SK-N-SH (cell line): ENCODE measurements at regions not wholly inside any gene's neighbourhood (a gene's known extent, or its start where the extent isn't known, plus 50 kb on each side); places are given as distances from the start of the nearest gene placed in this dataset.

Experiments
- CTCF ChIA-PET: fragments of 300-600, 350-600 bp; formaldehyde crosslinking; extraction: SDS; loops from one replicate; lab custom pipeline; 2021; lab: Yijun Ruan, JAX
- POLR2A ChIA-PET: fragments of 350-600 bp; sonication (Branson Sonifier 250); formaldehyde crosslinking; extraction: SDS; loops from one replicate; lab custom pipeline; 2020; ENCODE audit warnings: antibody characterized with exemption, inconsistent platforms; lab: Yijun Ruan, JAX
- DNase-seq: peaks from one replicate; pipeline ENCODE4 v3.0.0; 2012
- H2AFZ ChIP-seq: fragments of 200-600 bp; sonication (generic); 2 replicates; pipeline ENCODE4 v1.8.1; 2016; ENCODE audit warnings: antibody characterized with exemption, mild to moderate bottlenecking, low read depth
- H3F3A ChIP-seq: fragments of 200-600 bp; sonication (generic); replicated peaks from 2 replicates; pipeline ENCODE3; 2016; ENCODE audit warnings: antibody characterized with exemption, mild to moderate bottlenecking; ENCODE audit not compliant: insufficient read depth
- H3K27ac ChIP-seq, 2 experiments: fragments of 200-500 bp in 1 of 2; fragments of 200-600 bp in 1 of 2; sonication (Bioruptor generic) in 1 of 2; sonication (generic), shearing (Covaris generic) in 1 of 2; 2 replicates each; pipeline versions ENCODE4 v1.5.1 to v1.6.1; 2014 to 2016; ENCODE audit warnings: low read depth in 2 of 2, inconsistent platforms in 1 of 2, low read length in 1 of 2, mild to moderate bottlenecking in 1 of 2, mixed read lengths in 1 of 2
- H3K27me3 ChIP-seq: fragments of 200-600 bp; sonication (generic), shearing (Covaris generic); 2 replicates; pipeline ENCODE4 v1.6.1; 2016; ENCODE audit warnings: mixed run types; ENCODE audit not compliant: insufficient read depth
- H3K36me3 ChIP-seq, 2 experiments: fragments of 200-500 bp in 1 of 2; fragments of 200-600 bp in 1 of 2; sonication (Bioruptor generic) in 1 of 2; sonication (generic) in 1 of 2; replicated peaks in 1 of 2; 2 replicates each; pipeline versions ENCODE3 to v1.5.1; 2014 to 2016; ENCODE audit warnings: low read length in 1 of 2, mild to moderate bottlenecking in 1 of 2; ENCODE audit not compliant: insufficient read depth in 2 of 2, control insufficient read depth in 1 of 2
- H3K4me1 ChIP-seq, 2 experiments: fragments of 200-500 bp in 1 of 2; fragments of 200-600 bp in 1 of 2; sonication (Bioruptor generic) in 1 of 2; sonication (generic), shearing (Covaris generic) in 1 of 2; 2 replicates each; pipeline versions ENCODE4 v1.5.1 to v1.6.1; 2014 to 2016; ENCODE audit warnings: low read depth in 1 of 2, low read length in 1 of 2, mixed run types in 1 of 2; ENCODE audit not compliant: insufficient read depth in 2 of 2, control insufficient read depth in 1 of 2
- H3K4me2 ChIP-seq: fragments of 200-600 bp; sonication (generic), shearing (Covaris generic); 2 replicates; pipeline ENCODE4 v1.6.1; 2017; ENCODE audit warnings: mixed run types
- H3K4me3 ChIP-seq, 2 experiments: fragments of 200-500 bp in 1 of 2; fragments of 200-600 bp in 1 of 2; sonication (Bioruptor generic) in 1 of 2; sonication (generic), shearing (Covaris generic) in 1 of 2; 2 replicates each; pipeline versions ENCODE4 v1.5.1 to v1.8.1; 2014 to 2016; ENCODE audit warnings: low read depth in 2 of 2, inconsistent platforms in 1 of 2, low read length in 1 of 2, mild to moderate bottlenecking in 1 of 2, mixed read lengths in 1 of 2, moderate library complexity in 1 of 2
- H3K79me2 ChIP-seq: fragments of 200-600 bp; sonication (generic); 2 replicates; pipeline ENCODE4 v1.8.1; 2017; ENCODE audit warnings: mild to moderate bottlenecking; ENCODE audit not compliant: insufficient read depth
- H3K9ac ChIP-seq: fragments of 200-600 bp; sonication (generic); 2 replicates; pipeline ENCODE4 v1.6.1; 2017; ENCODE audit warnings: mixed run types
- H3K9me2 ChIP-seq: fragments of 200-600 bp; sonication (generic); 2 replicates; pipeline ENCODE4 v1.6.1; 2017; ENCODE audit warnings: mixed run types
- H3K9me3 ChIP-seq: fragments of 200-600 bp; sonication (generic); 2 replicates; pipeline ENCODE4 v1.6.1; 2017; ENCODE audit warnings: mixed run types, mild to moderate bottlenecking, moderate library complexity
- H4K20me1 ChIP-seq: fragments of 200-600 bp; sonication (generic); 2 replicates; pipeline ENCODE4 v1.6.1; 2017; ENCODE audit warnings: mild to moderate bottlenecking, mixed run types; ENCODE audit not compliant: insufficient read depth
- CHD2 ChIP-seq: fragments of 150-350 bp; IDR thresholded peaks from 2 replicates; pipeline ENCODE4 v1.6.1; 2018; ENCODE audit warnings: low read length; ENCODE audit not compliant: partially characterized antibody
- FOXM1 ChIP-seq: IDR thresholded peaks from 2 replicates; pipeline ENCODE4 v1.4.0; 2012; ENCODE audit warnings: low read depth, mild to moderate bottlenecking
- GATA2 ChIP-seq: sonication (generic); formaldehyde crosslinking; IDR thresholded peaks from 2 replicates; pipeline ENCODE4 v1.5.0; 2020; ENCODE audit warnings: mild to moderate bottlenecking, missing genetic modification reagents
- JUND ChIP-seq: IDR thresholded peaks from 2 replicates; pipeline ENCODE4 v1.4.0; 2012
- MAX ChIP-seq: IDR thresholded peaks from 2 replicates; pipeline ENCODE4 v1.4.0; 2012; ENCODE audit warnings: low read depth
- NRF1 ChIP-seq: IDR thresholded peaks from 2 replicates; pipeline ENCODE4 v1.6.1; 2012; ENCODE audit warnings: low read depth, mild to moderate bottlenecking, low read length
- PBX3 ChIP-seq: IDR thresholded peaks from 2 replicates; pipeline ENCODE4; 2012
- RCOR1 ChIP-seq: fragments of 150-350 bp; IDR thresholded peaks from 2 replicates; pipeline ENCODE4 v1.6.1; 2017; ENCODE audit warnings: antibody characterized with exemption, low read length
- REST ChIP-seq: IDR thresholded peaks from 2 replicates; pipeline ENCODE4 v1.6.1; 2012; ENCODE audit warnings: mild to moderate bottlenecking, low read depth, low read length, moderate library complexity
- SMC3 ChIP-seq: IDR thresholded peaks from 2 replicates; pipeline ENCODE4 v1.6.1; 2012; ENCODE audit warnings: low read depth, low read length, improper control_type of control experiment
- TAF1 ChIP-seq: IDR thresholded peaks from 2 replicates; pipeline ENCODE4 v1.6.1; 2012; ENCODE audit warnings: low read depth, mild to moderate bottlenecking, low read length, moderate library complexity, borderline replicate concordance
- TCF12 ChIP-seq: IDR thresholded peaks from 2 replicates; pipeline ENCODE4 v1.4.0; 2012
- USF1 ChIP-seq: IDR thresholded peaks from 2 replicates; pipeline ENCODE4 v1.4.0; 2012; ENCODE audit warnings: low read depth, borderline replicate concordance
- WGBS: methylation state at CpG from one replicate; pipeline ENCODE4 v1.1.6; 2017; ENCODE audit warnings: low lambda C conversion rate; 5-methylcytosine and 5-hydroxymethylcytosine counted together

GRCh38 chr6:139834232-139834631 is 459.8 kb upstream of the CITED2 start:
- 74% methylated on average over 5 of the region's 5 CpGs for WGBS
- Histone ChIP-seq H3K79me2 (no peaks in the 10 kb centered on the region), H3K27me3 (no peaks in the 10 kb centered on the region), H3K4me3 (no peak overlapping the region), H3K9me2 (no peaks in the 10 kb centered on the region), H3K36me3 (no peaks in the 10 kb centered on the region), H3K9me3 (no peaks in the 10 kb centered on the region), H3K27ac (no peak overlapping the region), H3K4me1 (no peaks in the 10 kb centered on the region; a peak in 1 of 4 replicates), H3K4me2 (no peak overlapping the region)
- no peak for DNase-seq
- CTCF ChIA-PET: no interaction called here
- TF ChIP-seq MAX: no peak
- TF ChIP-seq, all 33 proteins: peak for 0
- H3F3A ChIP-seq: no peaks in the 10 kb centered on the region
- H2AFZ ChIP-seq: no peak overlapping the region
- no peak overlapping the region for H3K9ac ChIP-seq
- H4K20me1 ChIP-seq: no peaks in the 10 kb centered on the region
- POLR2A ChIA-PET: no interaction called here

- TF ChIP-seq USF1 (no peak), JUND (no peak), RCOR1 (no peak), TAF1 (no peak), PBX3 (no peak), GATA2 (CRISPR knock-in tag) (no peak), TCF12 (no peak), CHD2 (no peak)
- 51% methylated on average over 3 of the region's 4 CpGs for WGBS
- Histone ChIP-seq H3F3A (no peaks in the 10 kb centered on the region), H3K4me3 (no peak overlapping the region), H3K4me1 (no peaks in the 10 kb centered on the region; a peak in 1 of 4 replicates), H3K9me3 (no peaks in the 10 kb centered on the region), H2AFZ (no peak overlapping the region), H4K20me1 (no peaks in the 10 kb centered on the region), H3K79me2 (no peaks in the 10 kb centered on the region), H3K9ac (no peak overlapping the region), H3K27ac (no peak overlapping the region), H3K4me2 (no peak overlapping the region), H3K36me3 (no peaks in the 10 kb centered on the region), H3K9me2 (no peaks in the 10 kb centered on the region), H3K27me3 (no peaks in the 10 kb centered on the region)
- CTCF ChIA-PET: no interaction called here
- DNase-seq: no peak
- POLR2A ChIA-PET: no interaction called here
Measured at GRCh38 chr6:139833592-139833991, 459.1 kb upstream of the CITED2 start.

- H3K9me2 ChIP-seq: no peaks in the 10 kb centered on the region
- no peaks in the 10 kb centered on the region; a peak in 1 of 4 replicates for H3K4me1 ChIP-seq
- H3K4me3 ChIP-seq: no peak overlapping the region
- H3K9ac ChIP-seq: no peak overlapping the region
- no peaks in the 10 kb centered on the region for H3K27me3 ChIP-seq
- H3K79me2 ChIP-seq: no peaks in the 10 kb centered on the region
- ChIA-PET CTCF (no interaction called here), POLR2A (no interaction called here)
- H3K9me3 ChIP-seq: no peaks in the 10 kb centered on the region
- H3K4me2 ChIP-seq: no peak overlapping the region
- DNase-seq: no peak
- H4K20me1 ChIP-seq: no peaks in the 10 kb centered on the region
- no peak overlapping the region for H3K27ac ChIP-seq
- 76% methylated on average over 15 of the region's 15 CpGs for WGBS
- H3F3A ChIP-seq: no peaks in the 10 kb centered on the region
- H2AFZ ChIP-seq: no peak overlapping the region
- H3K36me3 ChIP-seq: no peaks in the 10 kb centered on the region
- no peak for TF ChIP-seq REST
- no peak for TF ChIP-seq NRF1
- TF ChIP-seq FOXM1: no peak
- no peak for TF ChIP-seq SMC3
Measured at GRCh38 chr6:139832493-139833305, 458.3 kb upstream of the CITED2 start.
